ENCODE measurements at regions not wholly inside any gene's neighbourhood (a gene's known extent, or its start where the extent isn't known, plus 50 kb on each side); places are given as distances from the start of the nearest gene placed in this dataset.

- no peak for TF ChIP-seq CTCF (conservative IDR thresholded peaks at IDR 0.05)
- TF ChIP-seq EZH2 (IDR thresholded peaks at IDR 0.05; ENCODE audit: low read depth), result no peak
Measured at GRCh38 chr18:47731276-47731675, 199.2 kb downstream of the SMAD2 start.
